IPS-20b (cell line): ENCODE measurements at regions not wholly inside any gene's neighbourhood (a gene's known extent, or its start where the extent isn't known, plus 50 kb on each side); places are given as distances from the start of the nearest gene placed in this dataset.
A peak's percentile ranks its signal among the peaks of the same experiment; 100 is the strongest.
"Not testable (repeated sequence)": the region's sequence is repeated elsewhere in the genome, so short reads cannot be mapped to it uniquely, and the experiment has no call there.

Source experiments
- H3K27ac ChIP-seq: one replicate; pipeline ENCODE4 v1.5.1; 2013; ENCODE audit warnings: low read length
- H3K27me3 ChIP-seq: 2 replicates; pipeline ENCODE4 v1.6.1; 2013; ENCODE audit warnings: mild to moderate bottlenecking, low read length, inconsistent platforms; ENCODE audit not compliant: insufficient read depth
- H3K36me3 ChIP-seq: 2 replicates; pipeline ENCODE4 v1.6.1; 2013; ENCODE audit warnings: low read depth, mild to moderate bottlenecking, inconsistent platforms, low read length, moderate library complexity; ENCODE audit not compliant: insufficient read depth
- H3K4me1 ChIP-seq: 2 replicates; pipeline ENCODE4 v1.6.1; 2013; ENCODE audit warnings: mild to moderate bottlenecking, control low read depth, inconsistent platforms, low read length, moderate library complexity; ENCODE audit not compliant: insufficient read depth
- H3K4me3 ChIP-seq: 2 replicates; pipeline ENCODE4 v1.5.1; 2013; ENCODE audit warnings: mild to moderate bottlenecking, low read length, inconsistent platforms
- H3K9ac ChIP-seq: 2 replicates; pipeline ENCODE4 v1.6.1; 2013; ENCODE audit warnings: low read depth, mild to moderate bottlenecking, inconsistent platforms, low read length, moderate library complexity
- H3K9me3 ChIP-seq: 2 replicates; pipeline ENCODE4 v1.6.1; 2013; ENCODE audit warnings: mild to moderate bottlenecking, low read depth, low read length, inconsistent platforms; ENCODE audit not compliant: insufficient read depth

- no peaks in the 10 kb centered on the region for H3K36me3 ChIP-seq
- H3K9ac ChIP-seq, result peak overlapping the region; percentile 50; the same call in 1 of the 2 replicates
- H3K4me3 ChIP-seq, result no peak overlapping the region
- no peak overlapping the region for H3K27ac ChIP-seq
- H3K4me1 ChIP-seq, result peaks cover 9% of the 10 kb centered on the region
- no peaks in the 10 kb centered on the region for H3K27me3 ChIP-seq
- no peaks in the 10 kb centered on the region for H3K9me3 ChIP-seq
Measured at GRCh38 chr9:24011009-24011717, 185.1 kb upstream of the ELAVL2 start.

GRCh38 chr9:24009322-24009721 lies 183.3 kb upstream of the ELAVL2 start:
- H3K27ac ChIP-seq, result no peak overlapping the region

GRCh38 chr9:24007185-24007584 lies 181.1 kb upstream of the ELAVL2 start:
- Histone ChIP-seq H3K4me3 (no peak overlapping the region), H3K27me3 (no peaks in the 10 kb centered on the region), H3K27ac (no peak overlapping the region), H3K4me1 (peaks cover 9% of the 10 kb centered on the region), H3K9ac (no peak overlapping the region), H3K9me3 (no peaks in the 10 kb centered on the region), H3K36me3 (no peaks in the 10 kb centered on the region)

More at GRCh38 chr9:24009322-24009721, 183.3 kb upstream of the ELAVL2 start:
- Histone ChIP-seq H3K4me1 (peaks cover 9% of the 10 kb centered on the region), H3K4me3 (no peak overlapping the region), H3K27me3 (no peaks in the 10 kb centered on the region), H3K36me3 (no peaks in the 10 kb centered on the region), H3K9ac (no peak overlapping the region), H3K9me3 (no peaks in the 10 kb centered on the region)

- not testable (repeated sequence) for H3K27ac ChIP-seq, H3K9ac ChIP-seq, H3K36me3 ChIP-seq, H3K4me3 ChIP-seq, H3K4me1 ChIP-seq, H3K9me3 ChIP-seq, H3K27me3 ChIP-seq
Measured at GRCh38 chr9:23991874-23992273, 165.8 kb upstream of the ELAVL2 start.

GRCh38 chr9:23979491-23979890 lies 153.5 kb upstream of the ELAVL2 start:
- no peaks in the 10 kb centered on the region for H3K9me3 ChIP-seq
- H3K36me3 ChIP-seq, result no peaks in the 10 kb centered on the region
- H3K27me3 ChIP-seq, result no peaks in the 10 kb centered on the region
- H3K4me1 ChIP-seq, result peaks cover 4% of the 10 kb centered on the region; the same call in 1 of the 2 replicates
- no peak overlapping the region for H3K27ac ChIP-seq
- H3K9ac ChIP-seq, result no peak overlapping the region
- no peak overlapping the region for H3K4me3 ChIP-seq

- Histone ChIP-seq H3K36me3 (0 out of 2 replicates have a peak, but pooled peaks cover 4% of the 10 kb centered on the region), H3K9me3 (peaks cover 43% of the 10 kb centered on the region), H3K4me3 (no peak overlapping the region), H3K27me3 (no peaks in the 10 kb centered on the region), H3K27ac (no peak overlapping the region), H3K9ac (no peak overlapping the region), H3K4me1 (no peaks in the 10 kb centered on the region)
Measured at GRCh38 chr9:23962101-23962500, 136.1 kb upstream of the ELAVL2 start.

- Histone ChIP-seq H3K9me3 (peaks cover 19% of the 10 kb centered on the region; the same call in 1 of the 2 replicates), H3K36me3 (no peaks in the 10 kb centered on the region), H3K9ac (no peak overlapping the region), H3K4me1 (no peaks in the 10 kb centered on the region), H3K27me3 (no peaks in the 10 kb centered on the region), H3K27ac (no peak overlapping the region), H3K4me3 (no peak overlapping the region)
Measured at GRCh38 chr9:23945897-23946296, 119.9 kb upstream of the ELAVL2 start.

- Histone ChIP-seq H3K36me3 (no peaks in the 10 kb centered on the region), H3K9me3 (peaks cover 19% of the 10 kb centered on the region; the same call in 1 of the 2 replicates), H3K27ac (no peak overlapping the region), H3K4me3 (no peak overlapping the region), H3K9ac (no peak overlapping the region), H3K4me1 (no peaks in the 10 kb centered on the region), H3K27me3 (no peaks in the 10 kb centered on the region)
Measured at GRCh38 chr9:23941051-23941450, 115.0 kb upstream of the ELAVL2 start.

- H3K4me3 ChIP-seq, result no peak overlapping the region
Measured at GRCh38 chr9:23938908-23939307, 112.9 kb upstream of the ELAVL2 start.

GRCh38 chr9:23934291-23934906 lies 108.4 kb upstream of the ELAVL2 start:
- Histone ChIP-seq H3K9me3 (no peaks in the 10 kb centered on the region), H3K4me3 (no peak overlapping the region; the same call in 1 of the 2 replicates), H3K27me3 (no peaks in the 10 kb centered on the region), H3K27ac (no peak overlapping the region), H3K36me3 (no peaks in the 10 kb centered on the region), H3K9ac (no peak overlapping the region), H3K4me1 (peaks cover 16% of the 10 kb centered on the region)

More at GRCh38 chr9:23938908-23939307, 112.9 kb upstream of the ELAVL2 start:
- H3K9me3 ChIP-seq, result peaks cover 9% of the 10 kb centered on the region; the same call in 1 of the 2 replicates
- H3K27me3 ChIP-seq, result no peaks in the 10 kb centered on the region
- H3K9ac ChIP-seq, result no peak overlapping the region
- no peaks in the 10 kb centered on the region for H3K36me3 ChIP-seq
- peaks cover 7% of the 10 kb centered on the region; the same call in 1 of the 2 replicates for H3K4me1 ChIP-seq
- no peak overlapping the region for H3K27ac ChIP-seq

GRCh38 chr9:23933348-23933747 lies 107.3 kb upstream of the ELAVL2 start:
- Histone ChIP-seq H3K4me1 (peaks cover 16% of the 10 kb centered on the region), H3K27ac (no peak overlapping the region), H3K9ac (no peak overlapping the region), H3K36me3 (no peaks in the 10 kb centered on the region), H3K9me3 (no peaks in the 10 kb centered on the region), H3K27me3 (no peaks in the 10 kb centered on the region), H3K4me3 (no peak overlapping the region)

- Histone ChIP-seq H3K36me3 (no peaks in the 10 kb centered on the region), H3K4me1 (no peaks in the 10 kb centered on the region), H3K27ac (no peak overlapping the region), H3K4me3 (no peak overlapping the region), H3K9me3 (0 out of 2 replicates have a peak, but pooled peaks cover 11% of the 10 kb centered on the region), H3K9ac (no peak overlapping the region), H3K27me3 (no peaks in the 10 kb centered on the region)
Measured at GRCh38 chr9:23926368-23926767, 100.3 kb upstream of the ELAVL2 start.
